ENCODE measurements at regions not wholly inside any gene's neighbourhood (a gene's known extent, or its start where the extent isn't known, plus 50 kb on each side); places are given as distances from the start of the nearest gene placed in this dataset.
"Not testable (repeated sequence)": the region's sequence is repeated elsewhere in the genome, so short reads cannot be mapped to it uniquely, and the experiment has no call there.

DNA sequence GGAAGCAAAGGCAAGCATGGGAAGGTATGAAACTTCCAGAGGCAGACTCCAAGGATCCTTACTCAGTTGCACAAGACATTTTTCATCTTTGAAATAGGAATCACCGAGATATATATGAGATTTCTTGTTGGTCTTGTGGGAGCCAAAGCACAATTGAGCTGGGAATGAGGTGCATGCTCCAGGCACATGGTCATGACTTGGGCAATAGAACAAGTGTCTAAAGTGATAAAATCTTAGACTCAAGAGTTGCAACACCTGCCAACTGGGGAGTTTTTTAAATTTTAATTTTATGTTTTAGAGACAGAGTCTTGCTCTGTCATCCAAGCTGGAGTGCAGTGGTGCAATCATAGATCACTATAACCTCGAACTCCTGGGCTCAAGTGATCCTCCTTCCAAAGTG is 169.5 kb upstream of the ADCY1 start:
- no peak for DNase-seq (ENCODE audit: low read depth in 3 of 3)

DNA sequence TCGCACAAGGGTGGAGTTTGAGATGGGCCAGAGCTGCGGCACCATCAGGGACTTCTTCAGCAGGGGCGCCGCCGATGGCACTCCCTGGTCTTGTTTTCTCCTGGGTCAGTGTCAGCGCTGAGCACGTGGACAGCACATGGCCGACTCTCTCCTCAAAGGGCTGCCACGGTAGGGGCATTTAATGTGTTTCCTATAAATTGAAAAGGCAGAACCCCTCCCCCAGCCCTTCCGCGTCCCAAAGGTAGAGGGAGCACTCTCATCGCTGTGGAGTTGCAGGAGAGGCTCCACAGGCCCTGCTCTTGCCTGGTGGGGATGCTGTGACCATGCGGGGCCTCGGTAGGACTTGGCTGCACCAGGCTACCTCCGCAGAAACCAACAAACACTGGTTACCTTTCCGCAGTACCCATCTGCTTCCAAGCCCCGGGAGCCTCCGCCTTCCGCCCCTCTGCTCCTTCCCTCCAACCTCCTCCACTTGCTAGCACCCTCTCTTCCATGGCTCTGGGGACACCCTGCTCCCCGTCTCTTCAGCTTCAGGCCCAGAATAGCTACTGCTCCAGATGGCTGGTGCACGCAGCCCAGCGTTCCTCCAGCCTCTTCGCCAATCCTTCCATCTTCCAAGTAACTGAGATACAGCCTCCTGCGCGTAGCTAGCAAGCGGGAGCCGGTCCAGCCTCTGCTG is 166.3 kb upstream of the ADCY1 start:
- DNase-seq (ENCODE audit: low read depth in 3 of 3): no peak

- no peak for DNase-seq (ENCODE audit: low read depth in 3 of 3)
Observed at GRCh38 chr7:45408409-45408737, 165.8 kb upstream of the ADCY1 start.

GRCh38 chr7:45410893-45411292 is 163.3 kb upstream of the ADCY1 start:
- DNase-seq (ENCODE audit: low read depth in 3 of 3): no peak

GRCh38 chr7:45413419-45413818 is 160.7 kb upstream of the ADCY1 start:
- no peak for DNase-seq (ENCODE audit: low read depth in 3 of 3)

DNA sequence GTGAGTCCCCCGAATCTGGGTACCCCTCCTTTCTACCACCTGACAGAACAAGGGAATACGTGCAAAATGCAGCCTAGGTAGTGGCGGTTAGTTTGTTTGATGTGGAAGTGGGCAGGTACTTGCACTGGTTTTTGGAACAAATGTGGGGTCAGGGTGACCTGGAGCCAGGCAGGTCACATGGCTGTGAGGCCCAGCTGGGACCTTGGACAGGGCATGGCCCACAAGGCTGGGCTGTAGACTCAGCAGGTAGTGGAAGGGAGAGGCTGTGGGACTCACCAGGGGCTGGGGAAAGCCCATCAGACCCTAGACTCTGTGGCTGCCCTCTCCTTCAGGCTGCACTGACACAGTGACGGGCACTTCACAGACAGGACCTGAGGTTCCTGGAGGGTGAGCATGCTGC is 159.9 kb upstream of the ADCY1 start:
- DNase-seq (ENCODE audit: low read depth in 3 of 3): no peak

- DNase-seq (ENCODE audit: low read depth in 3 of 3): no peak
Observed at GRCh38 chr7:45415265-45415664, 158.9 kb upstream of the ADCY1 start.

DNA sequence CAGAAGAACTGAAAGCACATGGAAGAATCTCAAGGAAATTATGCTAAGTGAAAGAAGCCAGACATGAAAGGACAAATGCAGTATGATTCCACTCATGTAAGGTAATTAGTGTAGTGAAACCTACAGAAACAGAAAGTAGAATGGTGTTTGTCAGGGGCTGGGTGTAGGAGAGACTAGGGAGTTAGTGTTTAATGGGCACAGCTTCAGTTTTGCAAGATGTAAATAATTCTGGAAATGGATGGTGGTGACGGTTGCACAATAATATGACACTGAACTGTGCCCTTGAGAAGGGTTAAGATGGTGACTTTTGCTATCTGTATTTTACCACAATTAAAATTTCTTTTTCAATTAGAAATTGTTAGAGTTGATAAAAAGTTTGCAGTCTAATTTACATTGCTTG is 157.3 kb upstream of the ADCY1 start:
- DNase-seq (ENCODE audit: low read depth in 3 of 3): no peak

DNA sequence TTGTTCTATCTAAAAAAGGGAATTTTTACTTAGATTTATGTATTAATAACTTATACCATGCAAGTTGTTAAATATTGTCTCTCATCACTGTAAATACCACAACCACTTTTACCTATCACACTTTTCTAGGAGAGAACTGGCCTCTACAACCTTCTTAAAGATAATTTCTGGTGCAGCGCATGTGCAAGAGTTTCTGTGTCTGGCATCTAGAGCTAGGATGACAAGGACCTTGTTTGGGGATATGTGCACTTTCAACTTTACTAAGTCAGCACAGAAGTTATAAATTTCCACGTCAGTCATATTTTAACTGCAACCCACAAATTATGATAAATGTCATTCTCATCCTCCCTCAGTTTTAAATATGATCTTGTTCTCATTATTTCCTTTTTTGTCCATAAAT is 156.9 kb upstream of the ADCY1 start:
- no peak for DNase-seq (ENCODE audit: low read depth in 3 of 3)

DNA sequence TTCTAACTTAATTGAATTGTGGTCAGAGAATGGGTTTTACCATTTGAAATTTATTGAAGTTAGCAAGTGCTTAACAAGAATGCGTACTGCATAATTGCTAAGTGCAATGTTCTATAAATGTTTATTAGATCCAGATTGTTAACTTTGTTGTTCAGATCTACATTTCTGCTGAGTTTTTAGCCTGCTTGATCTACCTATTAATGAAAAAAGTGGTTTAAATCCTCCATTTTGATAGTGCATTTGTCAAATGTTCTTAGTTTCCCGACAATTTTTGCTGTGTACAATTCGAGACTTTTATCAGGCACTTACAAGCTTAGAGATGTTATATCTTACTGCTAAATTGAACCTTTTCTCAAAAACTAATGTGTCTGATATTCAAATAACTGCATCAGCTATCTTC is 156.4 kb upstream of the ADCY1 start:
- no peak for DNase-seq (ENCODE audit: low read depth in 3 of 3)

DNA sequence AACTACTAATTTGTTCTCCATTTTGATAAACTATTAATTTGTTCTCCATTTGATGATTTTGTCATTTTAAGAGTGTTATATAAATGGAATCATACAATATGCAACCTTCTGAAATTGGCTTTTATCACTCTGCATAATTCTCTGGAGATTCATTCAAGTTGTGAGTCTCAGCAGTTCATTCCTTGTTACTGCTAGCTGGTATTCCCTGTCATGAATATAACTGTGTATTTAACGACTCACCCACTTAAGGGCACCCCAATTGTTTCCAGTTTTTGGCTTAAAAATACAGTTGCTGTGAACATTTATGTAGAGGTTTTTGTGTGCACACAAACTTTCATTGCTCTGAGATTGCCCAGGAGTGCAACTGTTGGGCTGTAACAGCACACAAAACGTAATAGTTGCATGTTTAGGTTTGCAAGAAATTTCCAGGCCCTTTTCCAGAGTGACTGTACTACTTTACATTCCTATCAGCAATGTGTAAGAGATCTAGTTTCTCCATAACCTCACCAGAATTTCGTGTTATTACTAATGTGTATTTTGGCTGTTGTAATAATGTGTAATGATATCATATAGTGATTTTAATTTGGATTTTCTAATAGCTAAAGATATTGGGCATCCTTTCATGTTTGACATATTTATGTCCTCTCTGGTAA is 153.2 kb upstream of the ADCY1 start:
- no peak for DNase-seq (ENCODE audit: low read depth in 3 of 3)

- DNase-seq (ENCODE audit: low read depth in 3 of 3): no peak
Observed at GRCh38 chr7:45421806-45422205, 152.4 kb upstream of the ADCY1 start.

GRCh38 chr7:45430397-45430796 is 143.8 kb upstream of the ADCY1 start:
- no peak for DNase-seq (ENCODE audit: low read depth in 3 of 3)

- no peak for DNase-seq (ENCODE audit: low read depth in 3 of 3)
Observed at GRCh38 chr7:45434167-45434784, 139.9 kb upstream of the ADCY1 start.

DNA sequence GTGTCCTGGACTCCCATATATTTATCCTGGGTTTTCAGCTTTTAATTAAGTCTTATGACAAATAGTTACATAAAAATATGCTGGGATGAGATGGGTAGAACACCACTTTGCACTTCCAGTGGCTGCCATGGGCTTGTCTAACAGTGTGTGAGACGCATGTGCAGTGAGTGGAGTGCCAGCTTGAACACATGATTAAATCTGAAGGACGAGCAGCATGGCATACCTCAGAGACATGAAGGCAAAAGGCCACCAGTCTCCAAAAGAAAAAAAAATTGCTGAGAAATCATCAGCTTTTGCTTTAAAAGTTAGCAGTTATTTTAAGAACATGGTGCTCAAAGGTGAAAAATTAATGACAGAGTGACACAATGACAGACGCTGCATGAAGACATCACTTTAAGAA is 139.0 kb upstream of the ADCY1 start:
- no peak for DNase-seq (ENCODE audit: low read depth in 3 of 3)

DNA sequence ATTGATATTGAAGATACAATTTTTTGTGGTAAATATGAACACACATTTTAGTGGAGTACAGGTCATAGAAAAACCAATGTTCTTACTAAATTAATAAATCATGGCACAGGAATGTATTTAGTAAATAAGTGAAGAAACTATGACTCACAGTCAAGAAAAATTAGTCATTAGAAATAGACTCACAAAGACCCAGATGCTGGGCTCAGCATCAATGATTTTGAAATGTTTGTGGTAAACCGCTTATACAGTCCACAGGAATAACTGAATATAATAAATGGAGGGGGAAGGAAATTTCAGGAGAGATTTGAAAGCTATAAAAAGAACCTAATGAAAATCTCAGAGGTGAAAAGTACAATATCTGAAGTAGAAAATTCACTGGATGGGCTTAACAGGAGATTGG is 138.3 kb upstream of the ADCY1 start:
- no peak for DNase-seq (ENCODE audit: low read depth in 3 of 3)

GRCh38 chr7:45440776-45441175 is 133.4 kb upstream of the ADCY1 start:
- DNase-seq (ENCODE audit: low read depth in 3 of 3): not testable (repeated sequence)

DNA sequence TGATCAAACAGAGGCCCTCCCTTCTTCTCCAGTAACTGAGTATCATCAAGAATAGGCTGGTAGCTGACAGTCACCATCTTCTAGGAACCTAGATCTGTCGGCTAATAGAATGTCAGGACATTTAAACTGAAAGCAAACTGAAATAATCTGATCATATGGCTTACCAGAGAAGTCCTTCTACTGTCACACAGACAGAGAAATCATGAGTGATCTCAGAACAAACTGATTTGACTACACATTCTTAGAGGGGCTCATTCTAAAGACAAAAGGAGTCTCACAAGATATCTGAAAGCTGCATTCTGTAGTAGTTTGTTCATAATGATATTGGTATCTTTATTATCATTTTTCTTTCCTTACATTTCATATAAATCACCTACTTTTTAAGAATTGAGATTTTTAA is 130.9 kb upstream of the ADCY1 start:
- DNase-seq (ENCODE audit: low read depth in 3 of 3): no peak

DNA sequence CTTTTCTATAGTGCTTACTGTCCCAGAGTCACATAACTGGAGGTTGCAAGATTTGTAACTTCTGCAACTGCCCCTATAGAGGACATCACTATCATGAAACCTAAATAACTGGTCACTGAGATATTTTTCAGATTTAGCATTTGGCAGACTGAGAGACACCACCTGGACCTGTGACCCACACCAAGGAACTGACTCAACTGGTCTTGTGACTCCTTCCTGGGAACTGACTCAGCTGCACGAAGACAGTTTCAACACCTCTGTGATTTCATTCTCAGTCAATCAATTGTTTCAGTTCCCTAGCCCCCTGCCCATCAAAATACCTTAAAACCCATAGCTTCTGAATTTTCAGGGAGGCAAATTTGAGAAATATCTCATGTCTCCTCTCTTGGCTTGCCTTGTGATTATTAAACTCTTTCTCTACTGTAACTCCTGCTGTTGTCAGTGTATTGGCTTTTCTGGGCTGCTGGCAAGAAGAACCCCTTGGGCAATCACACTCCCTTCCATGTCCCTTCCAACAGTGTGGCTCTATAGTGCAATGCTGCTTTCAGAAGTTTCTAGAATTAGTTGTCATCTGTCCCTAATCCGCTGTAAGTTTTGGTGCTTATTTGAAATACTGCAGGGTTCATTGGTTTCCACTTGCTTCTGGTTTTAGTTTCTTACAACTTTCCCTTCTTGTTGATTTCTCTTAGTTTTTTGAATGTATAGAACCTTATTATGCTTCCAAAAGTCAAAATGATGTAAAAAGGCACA is 127.8 kb upstream of the ADCY1 start:
- DNase-seq (ENCODE audit: low read depth in 3 of 3): no peak

- no peak for DNase-seq (ENCODE audit: low read depth in 3 of 3)
Observed at GRCh38 chr7:45447296-45447695, 126.9 kb upstream of the ADCY1 start.

DNA sequence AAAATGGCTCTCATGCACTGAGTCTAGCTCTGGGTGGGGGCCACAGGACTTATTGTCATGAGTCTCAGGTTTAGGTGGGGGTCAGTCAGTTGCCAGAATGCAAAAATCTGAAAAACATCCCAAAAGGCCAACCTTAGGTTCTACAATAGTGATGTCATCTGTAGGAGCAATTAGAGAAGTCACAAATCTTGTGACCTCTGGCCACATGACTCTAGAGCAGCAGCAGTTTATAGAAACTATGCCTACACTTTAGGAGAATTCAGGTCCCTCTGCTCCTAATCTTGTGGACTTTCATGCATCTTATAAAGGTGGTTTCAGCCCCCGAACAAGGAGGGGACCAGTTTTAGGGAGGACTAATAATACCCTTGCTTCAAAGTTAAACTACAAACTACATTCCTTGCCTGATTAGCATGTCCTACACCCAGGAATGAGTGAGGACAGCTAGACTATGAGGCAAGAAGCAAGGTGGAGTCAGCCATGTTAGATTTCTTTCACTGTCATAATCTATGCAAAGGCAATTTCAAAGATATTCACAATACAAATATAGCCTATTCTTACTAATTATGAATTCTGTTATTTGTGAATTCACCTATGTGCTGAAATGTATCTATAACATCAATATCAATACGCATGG is 123.5 kb upstream of the ADCY1 start:
- DNase-seq (ENCODE audit: low read depth in 3 of 3): no peak

GRCh38 chr7:45451342-45452035 is 122.7 kb upstream of the ADCY1 start:
- no peak for DNase-seq (ENCODE audit: low read depth in 3 of 3)

Measured in stimulated activated CD4-positive, alpha-beta T cell treated with anti-CD3 and anti-CD28 coated beads, TNF-alpha, amount 100 ng/mL, for 48 hours (primary cell).